ENCODE measurements at regions not wholly inside any gene's neighbourhood (a gene's known extent, or its start where the extent isn't known, plus 50 kb on each side); places are given as distances from the start of the nearest gene placed in this dataset.

DNA sequence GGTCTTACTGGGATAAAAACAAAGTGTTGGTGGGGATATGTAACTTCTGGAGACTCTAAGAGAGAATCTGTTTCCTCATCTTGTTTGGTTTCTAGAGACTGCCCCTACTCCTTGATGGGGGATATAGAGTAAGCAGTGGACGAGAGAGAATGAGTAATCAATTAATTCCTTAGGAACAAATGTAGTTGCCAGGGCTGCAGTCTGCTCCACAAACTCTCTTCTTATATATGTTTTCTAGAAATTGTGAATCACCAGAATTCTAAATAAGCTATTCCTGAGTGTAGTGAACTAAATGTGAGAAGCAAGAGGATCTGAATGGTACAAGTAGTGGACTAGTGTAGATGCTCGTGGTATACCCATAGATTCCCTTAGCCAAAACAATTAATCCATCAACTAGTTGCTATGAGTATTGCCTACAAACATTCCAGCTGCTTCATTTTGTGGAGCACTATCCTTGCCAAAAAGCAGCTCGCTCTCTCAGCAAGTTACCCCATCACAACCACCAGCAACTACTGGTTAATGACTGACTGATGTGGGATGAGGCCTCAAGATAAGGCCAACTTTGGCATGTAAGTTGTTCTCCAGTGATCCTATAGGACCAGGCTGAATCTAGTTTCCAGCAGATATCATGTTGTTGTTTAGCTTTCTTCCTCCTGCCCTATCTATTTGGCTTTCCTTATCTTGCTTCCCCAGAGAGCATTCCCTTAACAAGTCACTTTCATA, 273.0 kb downstream of the SLC7A11 start:
- no peaks in the 10 kb centered on the region for H3K79me2 ChIP-seq (replicated peaks; ENCODE audit: insufficient read depth)
- Mint-ChIP-seq H3K4me3 (no peak overlapping the region), H3K4me1 (peaks cover 5% of the 10 kb centered on the region; the same call in 2 of the 3 replicates), H3K9me3 (no peaks in the 10 kb centered on the region), H3K36me3 (ENCODE audit: low read depth) (no peaks in the 10 kb centered on the region), H3K27me3 (ENCODE audit: insufficient read depth, low read depth, poor library complexity) (peaks cover 3% of the 10 kb centered on the region), H3K27ac (no peak overlapping the region)
- no peaks in the 10 kb centered on the region for H3K4me1 ChIP-seq (ENCODE audit: insufficient read depth)
- TF ChIP-seq CREB1 (CRISPR knock-in tag; IDR thresholded peaks at IDR 0.05; ENCODE audit: low read depth): no peak
- TF ChIP-seq ZNF331 (CRISPR knock-in tag; IDR thresholded peaks at IDR 0.05; ENCODE audit: low read depth): no peak
- TF ChIP-seq, protein P1, sequence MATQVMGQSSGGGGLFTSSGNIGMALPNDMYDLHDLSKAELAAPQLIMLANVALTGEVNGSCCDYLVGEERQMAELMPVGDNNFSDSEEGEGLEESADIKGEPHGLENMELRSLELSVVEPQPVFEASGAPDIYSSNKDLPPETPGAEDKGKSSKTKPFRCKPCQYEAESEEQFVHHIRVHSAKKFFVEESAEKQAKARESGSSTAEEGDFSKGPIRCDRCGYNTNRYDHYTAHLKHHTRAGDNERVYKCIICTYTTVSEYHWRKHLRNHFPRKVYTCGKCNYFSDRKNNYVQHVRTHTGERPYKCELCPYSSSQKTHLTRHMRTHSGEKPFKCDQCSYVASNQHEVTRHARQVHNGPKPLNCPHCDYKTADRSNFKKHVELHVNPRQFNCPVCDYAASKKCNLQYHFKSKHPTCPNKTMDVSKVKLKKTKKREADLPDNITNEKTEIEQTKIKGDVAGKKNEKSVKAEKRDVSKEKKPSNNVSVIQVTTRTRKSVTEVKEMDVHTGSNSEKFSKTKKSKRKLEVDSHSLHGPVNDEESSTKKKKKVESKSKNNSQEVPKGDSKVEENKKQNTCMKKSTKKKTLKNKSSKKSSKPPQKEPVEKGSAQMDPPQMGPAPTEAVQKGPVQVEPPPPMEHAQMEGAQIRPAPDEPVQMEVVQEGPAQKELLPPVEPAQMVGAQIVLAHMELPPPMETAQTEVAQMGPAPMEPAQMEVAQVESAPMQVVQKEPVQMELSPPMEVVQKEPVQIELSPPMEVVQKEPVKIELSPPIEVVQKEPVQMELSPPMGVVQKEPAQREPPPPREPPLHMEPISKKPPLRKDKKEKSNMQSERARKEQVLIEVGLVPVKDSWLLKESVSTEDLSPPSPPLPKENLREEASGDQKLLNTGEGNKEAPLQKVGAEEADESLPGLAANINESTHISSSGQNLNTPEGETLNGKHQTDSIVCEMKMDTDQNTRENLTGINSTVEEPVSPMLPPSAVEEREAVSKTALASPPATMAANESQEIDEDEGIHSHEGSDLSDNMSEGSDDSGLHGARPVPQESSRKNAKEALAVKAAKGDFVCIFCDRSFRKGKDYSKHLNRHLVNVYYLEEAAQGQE (IDR thresholded peaks at IDR 0.05; ENCODE audit: unreplicated experiment): no peak
- TF ChIP-seq, protein P2, sequence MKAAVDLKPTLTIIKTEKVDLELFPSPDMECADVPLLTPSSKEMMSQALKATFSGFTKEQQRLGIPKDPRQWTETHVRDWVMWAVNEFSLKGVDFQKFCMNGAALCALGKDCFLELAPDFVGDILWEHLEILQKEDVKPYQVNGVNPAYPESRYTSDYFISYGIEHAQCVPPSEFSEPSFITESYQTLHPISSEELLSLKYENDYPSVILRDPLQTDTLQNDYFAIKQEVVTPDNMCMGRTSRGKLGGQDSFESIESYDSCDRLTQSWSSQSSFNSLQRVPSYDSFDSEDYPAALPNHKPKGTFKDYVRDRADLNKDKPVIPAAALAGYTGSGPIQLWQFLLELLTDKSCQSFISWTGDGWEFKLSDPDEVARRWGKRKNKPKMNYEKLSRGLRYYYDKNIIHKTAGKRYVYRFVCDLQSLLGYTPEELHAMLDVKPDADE (IDR thresholded peaks at IDR 0.05): no peak
- TF ChIP-seq, protein P3, sequence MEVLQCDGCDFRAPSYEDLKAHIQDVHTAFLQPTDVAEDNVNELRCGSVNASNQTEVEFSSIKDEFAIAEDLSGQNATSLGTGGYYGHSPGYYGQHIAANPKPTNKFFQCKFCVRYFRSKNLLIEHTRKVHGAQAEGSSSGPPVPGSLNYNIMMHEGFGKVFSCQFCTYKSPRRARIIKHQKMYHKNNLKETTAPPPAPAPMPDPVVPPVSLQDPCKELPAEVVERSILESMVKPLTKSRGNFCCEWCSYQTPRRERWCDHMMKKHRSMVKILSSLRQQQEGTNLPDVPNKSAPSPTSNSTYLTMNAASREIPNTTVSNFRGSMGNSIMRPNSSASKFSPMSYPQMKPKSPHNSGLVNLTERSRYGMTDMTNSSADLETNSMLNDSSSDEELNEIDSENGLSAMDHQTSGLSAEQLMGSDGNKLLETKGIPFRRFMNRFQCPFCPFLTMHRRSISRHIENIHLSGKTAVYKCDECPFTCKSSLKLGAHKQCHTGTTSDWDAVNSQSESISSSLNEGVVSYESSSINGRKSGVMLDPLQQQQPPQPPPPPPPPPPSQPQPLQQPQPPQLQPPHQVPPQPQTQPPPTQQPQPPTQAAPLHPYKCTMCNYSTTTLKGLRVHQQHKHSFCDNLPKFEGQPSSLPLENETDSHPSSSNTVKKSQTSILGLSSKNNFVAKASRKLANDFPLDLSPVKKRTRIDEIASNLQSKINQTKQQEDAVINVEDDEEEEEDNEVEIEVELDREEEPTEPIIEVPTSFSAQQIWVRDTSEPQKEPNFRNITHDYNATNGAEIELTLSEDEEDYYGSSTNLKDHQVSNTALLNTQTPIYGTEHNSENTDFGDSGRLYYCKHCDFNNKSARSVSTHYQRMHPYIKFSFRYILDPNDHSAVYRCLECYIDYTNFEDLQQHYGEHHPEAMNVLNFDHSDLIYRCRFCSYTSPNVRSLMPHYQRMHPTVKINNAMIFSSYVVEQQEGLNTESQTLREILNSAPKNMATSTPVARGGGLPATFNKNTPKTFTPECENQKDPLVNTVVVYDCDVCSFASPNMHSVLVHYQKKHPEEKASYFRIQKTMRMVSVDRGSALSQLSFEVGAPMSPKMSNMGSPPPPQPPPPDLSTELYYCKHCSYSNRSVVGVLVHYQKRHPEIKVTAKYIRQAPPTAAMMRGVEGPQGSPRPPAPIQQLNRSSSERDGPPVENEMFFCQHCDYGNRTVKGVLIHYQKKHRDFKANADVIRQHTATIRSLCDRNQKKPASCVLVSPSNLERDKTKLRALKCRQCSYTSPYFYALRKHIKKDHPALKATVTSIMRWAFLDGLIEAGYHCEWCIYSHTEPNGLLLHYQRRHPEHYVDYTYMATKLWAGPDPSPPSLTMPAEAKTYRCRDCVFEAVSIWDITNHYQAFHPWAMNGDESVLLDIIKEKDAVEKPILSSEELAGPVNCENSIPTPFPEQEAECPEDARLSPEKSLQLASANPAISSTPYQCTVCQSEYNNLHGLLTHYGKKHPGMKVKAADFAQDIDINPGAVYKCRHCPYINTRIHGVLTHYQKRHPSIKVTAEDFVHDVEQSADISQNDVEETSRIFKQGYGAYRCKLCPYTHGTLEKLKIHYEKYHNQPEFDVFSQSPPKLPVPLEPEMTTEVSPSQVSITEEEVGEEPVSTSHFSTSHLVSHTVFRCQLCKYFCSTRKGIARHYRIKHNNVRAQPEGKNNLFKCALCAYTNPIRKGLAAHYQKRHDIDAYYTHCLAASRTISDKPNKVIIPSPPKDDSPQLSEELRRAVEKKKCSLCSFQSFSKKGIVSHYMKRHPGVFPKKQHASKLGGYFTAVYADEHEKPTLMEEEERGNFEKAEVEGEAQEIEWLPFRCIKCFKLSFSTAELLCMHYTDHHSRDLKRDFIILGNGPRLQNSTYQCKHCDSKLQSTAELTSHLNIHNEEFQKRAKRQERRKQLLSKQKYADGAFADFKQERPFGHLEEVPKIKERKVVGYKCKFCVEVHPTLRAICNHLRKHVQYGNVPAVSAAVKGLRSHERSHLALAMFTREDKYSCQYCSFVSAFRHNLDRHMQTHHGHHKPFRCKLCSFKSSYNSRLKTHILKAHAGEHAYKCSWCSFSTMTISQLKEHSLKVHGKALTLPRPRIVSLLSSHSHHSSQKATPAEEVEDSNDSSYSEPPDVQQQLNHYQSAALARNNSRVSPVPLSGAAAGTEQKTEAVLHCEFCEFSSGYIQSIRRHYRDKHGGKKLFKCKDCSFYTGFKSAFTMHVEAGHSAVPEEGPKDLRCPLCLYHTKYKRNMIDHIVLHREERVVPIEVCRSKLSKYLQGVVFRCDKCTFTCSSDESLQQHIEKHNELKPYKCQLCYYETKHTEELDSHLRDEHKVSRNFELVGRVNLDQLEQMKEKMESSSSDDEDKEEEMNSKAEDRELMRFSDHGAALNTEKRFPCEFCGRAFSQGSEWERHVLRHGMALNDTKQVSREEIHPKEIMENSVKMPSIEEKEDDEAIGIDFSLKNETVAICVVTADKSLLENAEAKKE (CRISPR knock-in tag; IDR thresholded peaks at IDR 0.05): no peak
- TF ChIP-seq NANOG (IDR thresholded peaks at IDR 0.05; ENCODE audit: borderline replicate concordance): no peak
- TF ChIP-seq, protein P4, sequence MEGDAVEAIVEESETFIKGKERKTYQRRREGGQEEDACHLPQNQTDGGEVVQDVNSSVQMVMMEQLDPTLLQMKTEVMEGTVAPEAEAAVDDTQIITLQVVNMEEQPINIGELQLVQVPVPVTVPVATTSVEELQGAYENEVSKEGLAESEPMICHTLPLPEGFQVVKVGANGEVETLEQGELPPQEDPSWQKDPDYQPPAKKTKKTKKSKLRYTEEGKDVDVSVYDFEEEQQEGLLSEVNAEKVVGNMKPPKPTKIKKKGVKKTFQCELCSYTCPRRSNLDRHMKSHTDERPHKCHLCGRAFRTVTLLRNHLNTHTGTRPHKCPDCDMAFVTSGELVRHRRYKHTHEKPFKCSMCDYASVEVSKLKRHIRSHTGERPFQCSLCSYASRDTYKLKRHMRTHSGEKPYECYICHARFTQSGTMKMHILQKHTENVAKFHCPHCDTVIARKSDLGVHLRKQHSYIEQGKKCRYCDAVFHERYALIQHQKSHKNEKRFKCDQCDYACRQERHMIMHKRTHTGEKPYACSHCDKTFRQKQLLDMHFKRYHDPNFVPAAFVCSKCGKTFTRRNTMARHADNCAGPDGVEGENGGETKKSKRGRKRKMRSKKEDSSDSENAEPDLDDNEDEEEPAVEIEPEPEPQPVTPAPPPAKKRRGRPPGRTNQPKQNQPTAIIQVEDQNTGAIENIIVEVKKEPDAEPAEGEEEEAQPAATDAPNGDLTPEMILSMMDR (conservative IDR thresholded peaks at IDR 0.05; ENCODE audit: low read depth in 2 of 2): no peak
- no peak for TF ChIP-seq EZH2phosphoT487 (IDR thresholded peaks at IDR 0.05; ENCODE audit: unreplicated experiment)
- no peak for TF ChIP-seq STAT1 (IDR thresholded peaks at IDR 0.05; ENCODE audit: unreplicated experiment)
- no peak for TF ChIP-seq JUNB (IDR thresholded peaks at IDR 0.05; ENCODE audit: unreplicated experiment)
- TF ChIP-seq ZNF114 (CRISPR knock-in tag; IDR thresholded peaks at IDR 0.05): no peak
- TF ChIP-seq POLR2AphosphoS5 (IDR thresholded peaks at IDR 0.05; ENCODE audit: low read depth): no peak
- no peak for TF ChIP-seq EZH2 (IDR thresholded peaks at IDR 0.05; ENCODE audit: low read depth, unreplicated experiment)
- no peak overlapping the region for H3K4me2 ChIP-seq
- no peaks in the 10 kb centered on the region for H3F3A ChIP-seq (replicated peaks; ENCODE audit: low read depth)
- H4K20me1 ChIP-seq (replicated peaks; ENCODE audit: insufficient read depth): no peaks in the 10 kb centered on the region
- H3K36me3 ChIP-seq (ENCODE audit: insufficient read depth): no peaks in the 10 kb centered on the region
- H3K9me2 ChIP-seq (ENCODE audit: insufficient read depth): no peaks in the 10 kb centered on the region
- H2AFZ ChIP-seq: no peak overlapping the region
- H3K4me3 ChIP-seq: no peak overlapping the region
- no peak overlapping the region for H3K27ac ChIP-seq (ENCODE audit: low read depth)
- no peaks in the 10 kb centered on the region for H3K27me3 ChIP-seq (ENCODE audit: insufficient read depth)
- ATAC-seq (no peak), DNase-seq (ENCODE audit: low spot score) (no peak)
